22Rv1 (cell line): ENCODE measurements at regions not wholly inside any gene's neighbourhood (a gene's known extent, or its start where the extent isn't known, plus 50 kb on each side); places are given as distances from the start of the nearest gene placed in this dataset.

Experiments
- CTCF ChIP-seq: fragments of 450-650 bp; IDR thresholded peaks from 2 replicates; pipeline ENCODE4 v1.5.1; 2017; ENCODE audit warnings: mild to moderate bottlenecking
- ZFX ChIP-seq: fragments of 450-650 bp; IDR thresholded peaks from 2 replicates; pipeline ENCODE4 v1.6.1; 2017; ENCODE audit warnings: antibody characterized with exemption, borderline replicate concordance

GRCh38 chr18:25497151-25497794 lies 145.3 kb upstream of the ZNF521 start:
- TF ChIP-seq CTCF (no peak), ZFX (no peak)
